HG02642 (cell line): ENCODE measurements at regions not wholly inside any gene's neighbourhood (a gene's known extent, or its start where the extent isn't known, plus 50 kb on each side); places are given as distances from the start of the nearest gene placed in this dataset.

ENCODE experiments used
- ATAC-seq: cut with Tn5 transposase; IDR thresholded peaks from one replicate; pipeline ENCODE4 v1.9.1; 2021; ENCODE audit warnings: mild to moderate bottlenecking; ENCODE audit not compliant: unreplicated experiment, poor library complexity

GRCh38 chr2:20539133-20539719 is 92.4 kb downstream of the RHOB start:
- no peak for ATAC-seq

- no peak for ATAC-seq
These were observed 93.1 kb downstream of the RHOB start for GRCh38 chr2:20539776-20540586.

- no peak for ATAC-seq
These were observed 93.9 kb downstream of the RHOB start for GRCh38 chr2:20540587-20541293.

DNA sequence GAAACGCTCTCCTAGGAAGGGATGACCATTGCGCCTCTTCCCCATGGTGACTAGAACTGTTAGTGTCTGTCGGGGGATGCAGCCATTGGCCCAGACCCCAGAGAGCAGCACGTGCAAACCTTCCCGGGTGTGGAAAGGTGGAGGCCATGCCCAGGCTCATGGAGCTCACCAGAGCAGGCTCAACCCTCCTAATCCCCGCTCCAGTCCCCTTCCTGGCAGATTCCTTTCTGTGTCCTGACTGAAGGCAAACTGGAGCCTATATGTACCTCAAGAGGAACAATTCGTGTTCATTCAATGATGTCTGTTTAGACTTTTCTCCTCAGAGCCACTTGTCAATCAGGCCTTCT is 94.4 kb downstream of the RHOB start:
- no peak for ATAC-seq

GRCh38 chr2:20541651-20542050 is 94.8 kb downstream of the RHOB start:
- ATAC-seq, result no peak

DNA sequence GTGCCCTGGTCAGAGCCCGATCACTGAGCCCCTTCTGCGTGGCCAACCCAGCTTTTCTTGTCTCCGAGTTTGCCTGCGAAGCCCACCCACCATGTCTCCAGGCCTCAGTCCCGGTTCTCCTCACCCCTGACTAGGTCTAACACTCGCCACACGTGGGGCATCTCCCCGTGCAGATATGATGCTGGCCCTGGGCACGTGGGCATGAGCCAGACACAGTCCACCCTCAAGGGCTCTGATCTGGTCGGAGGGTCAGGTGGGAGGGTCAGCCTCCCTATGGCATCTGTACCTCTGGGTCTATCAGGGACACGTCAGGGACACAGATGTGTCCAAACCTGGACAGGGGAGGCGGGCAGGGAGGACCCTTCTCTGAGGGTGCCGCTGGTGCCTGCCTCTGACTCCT is 95.4 kb downstream of the RHOB start:
- no peak for ATAC-seq

- no peak for ATAC-seq
These were observed 96.0 kb downstream of the RHOB start for GRCh38 chr2:20542746-20543468.

DNA sequence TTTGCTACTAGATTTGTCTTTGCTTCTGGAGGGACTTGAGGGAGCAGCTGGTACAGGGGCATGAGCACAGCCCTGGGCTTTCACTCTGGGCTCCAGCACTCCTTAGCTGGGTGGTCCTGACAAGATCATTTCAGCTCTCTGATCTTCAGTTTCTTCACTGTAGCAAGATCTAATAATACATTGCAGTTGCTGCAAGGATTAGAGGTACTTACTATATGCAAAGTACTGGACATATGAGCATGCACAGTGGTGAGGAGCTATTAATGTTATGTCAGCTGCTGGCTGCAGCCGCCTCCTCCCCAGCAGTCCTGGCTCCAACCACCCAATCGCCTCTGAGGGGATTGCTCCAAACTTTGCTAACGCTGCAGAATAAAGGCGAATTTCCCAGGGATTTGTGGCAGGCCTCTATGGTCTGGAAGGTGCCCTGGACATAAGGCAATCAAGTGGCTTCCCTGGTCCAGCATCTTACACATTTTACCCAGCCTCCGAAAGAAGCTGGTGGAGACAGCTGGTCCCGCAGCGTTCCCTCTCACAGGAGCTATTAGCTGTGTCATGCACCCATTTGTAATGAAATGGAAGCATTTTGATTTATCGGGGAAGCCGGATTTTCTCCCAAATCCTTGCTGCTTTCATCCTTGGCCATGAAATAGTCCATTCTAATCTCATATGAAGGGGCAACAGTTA is 96.7 kb downstream of the RHOB start:
- ATAC-seq, result no peak

DNA sequence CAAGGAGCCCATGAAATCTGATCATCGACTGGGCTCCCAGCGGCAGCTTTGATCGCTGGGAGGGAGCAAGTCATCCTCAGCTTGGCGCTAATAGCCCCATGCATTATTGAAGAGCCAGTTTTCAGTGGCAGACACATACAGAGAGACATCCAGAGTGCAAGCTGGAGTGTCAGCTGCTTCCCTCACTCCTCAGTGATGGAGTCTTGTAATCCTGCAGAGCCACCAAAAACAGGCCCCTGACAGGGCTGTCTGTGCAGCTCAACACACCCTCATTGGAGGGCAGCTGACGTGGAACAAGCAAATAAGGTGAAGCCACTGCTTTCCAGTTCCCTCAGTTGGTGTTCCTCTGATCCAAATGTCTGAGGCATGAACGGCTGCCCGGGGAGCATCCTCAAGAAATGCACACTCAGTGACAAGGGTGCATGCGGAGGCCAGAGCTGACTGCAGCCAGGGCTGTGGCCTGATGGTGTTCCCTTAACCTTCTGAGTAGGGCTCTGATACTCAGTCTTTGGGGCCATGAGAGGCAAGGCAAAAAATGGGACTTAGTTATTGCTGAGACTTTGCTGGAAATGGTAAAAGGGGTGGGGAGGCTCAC is 97.4 kb downstream of the RHOB start:
- no peak for ATAC-seq

- no peak for ATAC-seq
These were observed 101.8 kb downstream of the HS1BP3 start for GRCh38 chr2:20549144-20549543.

GRCh38 chr2:20549691-20550348 is 101.1 kb downstream of the HS1BP3 start:
- no peak for ATAC-seq

GRCh38 chr2:20551260-20551944 is 99.5 kb downstream of the HS1BP3 start:
- ATAC-seq, result no peak

GRCh38 chr2:20551945-20552328 is 99.0 kb downstream of the HS1BP3 start:
- no peak for ATAC-seq

GRCh38 chr2:20552847-20553246 is 98.1 kb downstream of the HS1BP3 start:
- no peak for ATAC-seq

DNA sequence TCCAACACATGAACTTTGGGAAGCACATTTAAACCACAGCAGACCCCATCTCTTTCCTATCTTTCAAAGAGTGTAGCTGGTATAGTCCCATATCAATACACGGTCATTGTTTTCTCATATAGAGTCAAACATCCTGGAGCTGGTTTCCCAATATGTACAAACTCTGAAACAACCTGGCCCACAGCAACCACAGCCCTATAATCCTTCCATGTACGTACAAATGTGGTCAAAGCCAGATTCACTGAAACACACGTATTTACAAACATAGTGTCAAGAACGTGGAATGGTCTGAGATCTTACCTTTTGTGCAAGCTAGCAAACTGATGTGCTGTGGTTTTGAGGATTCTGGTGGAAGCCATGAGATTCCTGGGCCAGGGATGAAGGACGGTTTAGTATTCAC is 97.3 kb downstream of the HS1BP3 start:
- no peak for ATAC-seq

GRCh38 chr2:20555954-20556353 is 94.9 kb downstream of the HS1BP3 start:
- ATAC-seq, result no peak

DNA sequence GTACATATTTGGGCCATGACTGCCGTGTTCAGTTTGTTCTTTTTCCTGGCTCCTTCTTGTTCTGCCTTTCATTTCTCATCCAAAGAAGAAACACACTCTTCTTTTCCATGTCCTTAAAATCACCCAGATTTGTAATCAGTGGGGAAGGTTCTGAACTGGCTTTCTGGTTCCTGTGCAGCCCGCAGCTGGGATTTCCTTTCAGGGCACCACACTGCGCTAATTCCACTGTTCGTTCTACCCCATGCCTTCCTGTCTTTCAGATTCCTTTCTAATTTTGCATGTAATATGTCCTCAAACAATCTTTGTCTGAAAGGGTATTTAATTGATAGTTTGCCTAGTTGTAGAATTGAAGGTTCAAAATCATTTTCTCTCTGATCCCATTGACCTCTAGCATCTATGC is 94.1 kb downstream of the HS1BP3 start:
- no peak for ATAC-seq

DNA sequence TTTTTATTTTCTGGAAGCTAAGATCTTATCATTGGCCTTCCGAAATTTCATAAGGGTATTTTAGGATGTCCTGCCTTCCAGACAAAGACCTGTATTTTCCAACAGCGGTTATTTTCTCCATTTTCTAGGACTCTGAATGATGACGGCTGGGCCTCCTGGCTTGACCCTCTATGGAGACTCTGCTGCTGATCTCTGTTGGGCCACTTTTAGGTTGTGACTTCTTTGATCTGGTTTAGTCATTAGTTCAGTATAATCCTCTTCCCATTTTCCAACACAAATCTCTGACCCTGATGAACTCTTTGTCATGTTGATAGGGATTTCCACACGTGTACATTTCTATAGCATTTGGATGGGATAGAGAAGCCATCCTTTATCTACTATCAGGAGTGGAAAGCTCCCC is 93.7 kb downstream of the HS1BP3 start:
- no peak for ATAC-seq

DNA sequence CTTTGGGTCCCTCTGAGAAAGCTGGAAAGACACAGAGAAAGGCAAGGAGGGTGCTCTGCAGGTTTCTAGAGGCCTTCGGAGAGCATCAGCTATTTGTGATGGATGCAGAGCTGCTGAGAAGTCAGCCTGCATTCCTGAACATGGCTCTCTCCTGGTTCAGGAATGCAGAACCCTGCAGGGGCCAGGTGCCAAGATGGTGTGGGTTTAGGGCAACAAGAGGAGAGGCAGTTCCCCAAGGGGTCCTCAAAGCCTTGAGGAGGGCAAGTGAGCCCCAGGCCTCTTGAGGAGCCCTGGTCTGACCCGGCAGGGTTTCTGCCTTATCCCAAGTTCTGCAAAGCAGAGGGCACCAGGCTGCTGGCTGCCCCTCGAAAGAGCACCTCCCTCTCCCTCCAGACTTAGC is 93.3 kb downstream of the HS1BP3 start:
- no peak for ATAC-seq
